BLaER1 treated with 17β-estradiol and CSF1 and Interleukin-3, amounts not matched to agents 10 nM and 100 nM (cell line): ENCODE measurements at regions not wholly inside any gene's neighbourhood (a gene's known extent, or its start where the extent isn't known, plus 50 kb on each side); places are given as distances from the start of the nearest gene placed in this dataset.

Source experiments
- H3K27ac ChIP-seq, 11 experiments: shearing (Covaris generic); formaldehyde crosslinking; 2 replicates each; pipeline ENCODE4 v1.8.1; 2022
- H3K27me3 ChIP-seq, 11 experiments: shearing (Covaris generic); formaldehyde crosslinking; 2 replicates each; pipeline ENCODE4 v1.8.1; 2022
- H3K36me3 ChIP-seq, 11 experiments: shearing (Covaris generic); formaldehyde crosslinking; 2 replicates each; pipeline ENCODE4 v1.8.1; 2022
- H3K4me1 ChIP-seq, 10 experiments: shearing (Covaris generic); formaldehyde crosslinking; 2 replicates each; pipeline ENCODE4 v1.8.1; 2022
- H3K4me2 ChIP-seq, 11 experiments: shearing (Covaris generic); formaldehyde crosslinking; 2 replicates each; pipeline ENCODE4 v1.8.1; 2022
- H3K4me3 ChIP-seq, 10 experiments: shearing (Covaris generic); formaldehyde crosslinking; 2 replicates each; pipeline ENCODE4 v1.8.1; 2022
- H3K9ac ChIP-seq, 11 experiments: shearing (Covaris generic); formaldehyde crosslinking; 2 replicates each; pipeline ENCODE4 v1.8.1; 2022
- H3K9me3 ChIP-seq, 11 experiments: shearing (Covaris generic); formaldehyde crosslinking; replicated peaks in 1 of 11; 2 replicates each; pipeline ENCODE4 v1.8.1; 2022
- H4K20me1 ChIP-seq, 11 experiments: shearing (Covaris generic); formaldehyde crosslinking; 2 replicates each; pipeline ENCODE4 v1.8.1; 2022
- Cebpa-rat ChIP-seq, 11 experiments: shearing (Covaris generic); IDR thresholded peaks; 2 replicates each; pipeline ENCODE4 v1.8.1; 2022

DNA sequence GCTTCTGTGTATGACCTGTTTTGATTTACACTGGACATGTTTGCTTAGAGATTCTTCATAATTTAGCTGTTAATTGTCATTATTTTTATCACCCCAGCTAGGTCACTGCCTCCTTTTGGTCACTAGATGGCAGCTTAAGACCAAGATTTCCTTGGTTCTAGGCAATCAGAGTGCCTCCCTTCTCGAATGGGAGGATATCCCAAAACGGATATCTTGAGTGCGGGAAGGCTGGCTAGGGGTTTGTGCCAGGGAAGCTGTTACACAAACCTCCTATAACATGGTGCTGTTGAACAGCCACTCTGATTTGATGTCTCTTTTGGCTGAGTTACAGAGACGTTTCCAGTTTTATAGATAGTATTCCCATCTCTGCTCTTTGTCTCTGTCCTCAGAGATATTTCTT is 283.5 kb downstream of the S1PR1 start:
- Histone ChIP-seq H3K27me3 (no peaks in the 10 kb centered on the region), H3K4me3 (no peak overlapping the region), H3K27ac (no peak overlapping the region), H3K9me3 (peaks cover 16 to 45% (median 25%) of the 10 kb centered on the region in 11 experiments), H4K20me1 (no peaks in the 10 kb centered on the region), H3K36me3 (no peaks in the 10 kb centered on the region), H3K4me2 (no peak overlapping the region), H3K4me1 (no peaks in the 10 kb centered on the region), H3K9ac (no peak overlapping the region)
- no peak for TF ChIP-seq Cebpa-rat (IDR thresholded peaks at IDR 0.05)

DNA sequence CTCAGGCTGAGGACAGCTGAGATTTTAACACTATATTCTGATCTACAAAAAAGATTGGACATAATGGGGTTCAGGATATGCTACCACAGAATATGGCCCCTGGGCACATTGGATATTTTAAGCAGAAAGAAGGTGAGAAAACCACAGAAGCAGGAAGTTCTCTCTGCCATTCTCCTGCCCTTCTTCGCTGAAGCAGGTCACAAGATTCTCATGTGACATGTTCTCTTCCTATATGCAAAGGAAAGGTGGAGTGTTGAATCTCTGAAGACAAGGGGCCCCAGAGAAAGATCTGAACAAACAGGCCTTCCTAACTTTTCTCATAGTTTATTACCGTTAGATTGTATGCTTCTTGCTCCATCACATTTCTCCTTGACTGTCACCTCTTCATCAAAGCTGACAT is 285.7 kb downstream of the S1PR1 start:
- Histone ChIP-seq H3K27ac (no peak overlapping the region), H3K9ac (no peak overlapping the region), H4K20me1 (no peaks in the 10 kb centered on the region), H3K4me1 (no peaks in the 10 kb centered on the region), H3K4me2 (no peak overlapping the region), H3K9me3 (peaks cover 0 to 25% (median 7%) of the 10 kb centered on the region in 11 experiments; a peak in 11 of 22 replicates), H3K36me3 (no peaks in the 10 kb centered on the region), H3K4me3 (no peak overlapping the region), H3K27me3 (no peaks in the 10 kb centered on the region)
- no peak for TF ChIP-seq Cebpa-rat (IDR thresholded peaks at IDR 0.05)

DNA sequence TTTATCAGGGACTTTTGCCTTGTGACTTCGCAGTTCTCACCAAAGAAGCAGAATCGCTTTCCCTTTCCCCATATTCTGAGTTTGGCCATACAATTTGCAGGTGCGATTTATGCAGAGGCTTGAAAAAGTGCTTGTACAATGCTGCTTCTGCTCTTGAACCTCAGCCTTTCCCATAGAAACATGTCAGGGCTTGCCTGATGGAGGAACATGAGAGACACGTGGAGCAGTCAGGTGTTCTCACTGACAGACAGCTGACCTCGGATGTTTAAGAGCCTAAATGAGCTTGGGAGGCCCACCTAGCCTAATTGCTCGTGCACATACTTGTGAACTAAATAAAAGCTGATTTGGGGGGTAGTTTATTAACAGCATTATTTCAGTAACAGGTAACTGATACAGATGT is 290.0 kb downstream of the S1PR1 start:
- H3K4me1 ChIP-seq: peaks cover 0 to 8% (median 3%) of the 10 kb centered on the region in 10 experiments; a peak in 5 of 20 replicates

DNA sequence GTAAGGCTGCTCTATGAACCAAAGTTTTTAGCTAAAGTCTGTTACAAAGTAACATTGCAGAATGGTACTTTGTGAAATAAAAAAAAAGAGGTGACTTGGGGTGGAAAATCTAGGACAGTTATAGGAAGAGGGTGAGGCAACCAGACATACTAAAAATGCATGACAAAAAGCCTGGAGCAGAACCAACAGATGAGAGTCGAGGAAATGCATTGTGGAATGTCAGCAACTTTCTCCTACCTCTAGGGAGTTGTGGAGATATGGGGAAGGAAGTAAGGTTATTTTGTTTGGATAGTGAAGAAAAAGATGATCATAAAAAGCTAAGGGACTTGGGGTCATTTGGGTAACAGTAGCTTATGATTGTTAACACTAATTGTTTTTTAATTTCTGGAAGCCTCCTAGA is 295.6 kb downstream of the S1PR1 start:
- Histone ChIP-seq H3K4me3 (no peak overlapping the region), H3K27me3 (no peaks in the 10 kb centered on the region)
- TF ChIP-seq Cebpa-rat (IDR thresholded peaks at IDR 0.05): no peak

More for the DNA sequence above, 290.0 kb downstream of the S1PR1 start:
- Histone ChIP-seq H3K4me2 (no peak overlapping the region), H3K27ac (no peak overlapping the region), H3K4me3 (no peak overlapping the region), H3K27me3 (no peaks in the 10 kb centered on the region), H3K36me3 (0 out of 22 replicates have a peak, but pooled peaks cover 0 to 3% (median 0%) of the 10 kb centered on the region in 11 experiments), H4K20me1 (no peaks in the 10 kb centered on the region), H3K9ac (no peak overlapping the region), H3K9me3 (peaks cover 9 to 14% (median 11%) of the 10 kb centered on the region in 11 experiments; a peak in 20 of 22 replicates)
- no peak for TF ChIP-seq Cebpa-rat (IDR thresholded peaks at IDR 0.05)

DNA sequence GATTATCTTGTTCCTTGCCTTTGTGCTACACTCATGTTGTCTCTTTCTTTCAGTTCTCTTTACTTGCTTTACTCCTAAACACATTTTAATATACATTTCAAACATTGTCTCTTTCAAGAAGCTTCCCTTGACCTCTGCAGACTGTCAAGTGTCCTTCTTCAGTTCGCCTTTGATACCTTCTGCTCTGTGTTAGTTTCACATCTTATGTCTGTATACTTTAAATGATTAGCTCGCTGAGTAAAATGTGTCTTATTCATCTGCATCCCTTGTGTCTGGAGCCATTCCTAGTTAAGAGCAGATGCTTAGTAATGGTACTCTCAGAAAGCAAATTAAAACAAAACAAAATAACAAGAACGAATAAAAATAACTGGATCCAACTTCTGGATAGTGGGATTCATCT is 303.3 kb downstream of the S1PR1 start:
- no peak overlapping the region for H3K9ac ChIP-seq
- H3K27me3 ChIP-seq: no peaks in the 10 kb centered on the region
- no peaks in the 10 kb centered on the region for H4K20me1 ChIP-seq
- no peak overlapping the region for H3K4me2 ChIP-seq
- H3K9me3 ChIP-seq: peaks cover 0 to 15% (median 8%) of the 10 kb centered on the region in 11 experiments; a peak in 9 of 22 replicates
- TF ChIP-seq Cebpa-rat (IDR thresholded peaks at IDR 0.05): no peak
- no peak overlapping the region for H3K27ac ChIP-seq
- no peaks in the 10 kb centered on the region for H3K4me1 ChIP-seq
- H3K4me3 ChIP-seq: no peak overlapping the region
- H3K36me3 ChIP-seq: no peaks in the 10 kb centered on the region

More for the DNA sequence above, 295.6 kb downstream of the S1PR1 start:
- Histone ChIP-seq H3K4me1 (peaks cover 0 to 16% (median 10%) of the 10 kb centered on the region in 10 experiments; a peak in 14 of 20 replicates), H3K9me3 (peaks cover 9 to 20% (median 16%) of the 10 kb centered on the region in 11 experiments; a peak in 21 of 22 replicates), H3K36me3 (0 out of 22 replicates have a peak, but pooled peaks cover 0 to 3% (median 0%) of the 10 kb centered on the region in 11 experiments), H4K20me1 (no peaks in the 10 kb centered on the region), H3K27ac (no peak overlapping the region), H3K9ac (no peak overlapping the region), H3K4me2 (peak overlapping the region in 9 of 11 experiments; percentile 6 to 36 (median 22); a peak in 13 of 22 replicates)

DNA sequence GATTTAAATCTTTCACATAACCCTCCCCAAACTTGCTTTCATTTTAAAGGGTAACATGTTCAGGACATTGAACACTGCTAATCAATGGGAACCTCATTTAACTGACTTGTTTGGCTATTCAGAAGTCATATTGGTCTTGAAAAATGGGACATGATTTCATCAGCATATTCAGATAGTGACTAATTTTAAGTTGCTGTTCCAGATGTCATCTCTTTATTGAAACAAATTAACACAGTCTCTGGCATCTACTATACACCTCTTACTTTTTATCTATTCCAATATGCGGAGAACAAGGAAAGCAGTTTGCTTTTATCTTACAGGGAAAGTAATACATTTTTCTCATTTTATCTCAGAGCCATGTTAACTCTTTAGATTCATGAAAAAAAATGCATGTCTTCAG is 310.1 kb downstream of the S1PR1 start:
- Histone ChIP-seq H3K27me3 (no peaks in the 10 kb centered on the region), H3K4me3 (no peak overlapping the region), H3K9ac (no peak overlapping the region), H3K4me1 (no peaks in the 10 kb centered on the region), H3K4me2 (no peak overlapping the region), H3K27ac (no peak overlapping the region), H3K36me3 (no peaks in the 10 kb centered on the region), H3K9me3 (no peaks in the 10 kb centered on the region), H4K20me1 (no peaks in the 10 kb centered on the region)
- no peak for TF ChIP-seq Cebpa-rat (IDR thresholded peaks at IDR 0.05)

DNA sequence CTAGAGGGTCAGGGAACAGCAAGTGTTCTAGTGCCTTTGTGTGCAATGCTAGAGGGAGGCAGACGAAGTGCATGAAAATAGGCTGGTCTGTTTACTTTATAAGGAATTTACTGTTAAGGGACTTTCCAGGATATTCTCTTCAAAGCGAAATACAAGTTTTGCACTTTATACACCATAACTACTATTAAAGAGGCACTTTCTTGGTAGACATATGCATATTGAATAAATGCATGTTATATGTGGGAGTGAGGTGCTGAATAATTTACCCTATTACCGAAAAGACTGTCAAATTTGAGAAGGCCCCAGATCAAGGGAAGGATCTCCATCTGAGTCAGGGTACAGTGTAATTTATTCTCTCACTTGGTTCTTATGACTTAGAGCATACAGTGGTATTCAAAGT is 310.5 kb downstream of the S1PR1 start:
- Histone ChIP-seq H3K9me3 (no peaks in the 10 kb centered on the region), H3K27ac (no peak overlapping the region), H3K9ac (no peak overlapping the region), H4K20me1 (no peaks in the 10 kb centered on the region), H3K4me3 (no peak overlapping the region), H3K4me2 (no peak overlapping the region), H3K4me1 (no peaks in the 10 kb centered on the region), H3K27me3 (no peaks in the 10 kb centered on the region), H3K36me3 (no peaks in the 10 kb centered on the region)
- TF ChIP-seq Cebpa-rat (IDR thresholded peaks at IDR 0.05): no peak

DNA sequence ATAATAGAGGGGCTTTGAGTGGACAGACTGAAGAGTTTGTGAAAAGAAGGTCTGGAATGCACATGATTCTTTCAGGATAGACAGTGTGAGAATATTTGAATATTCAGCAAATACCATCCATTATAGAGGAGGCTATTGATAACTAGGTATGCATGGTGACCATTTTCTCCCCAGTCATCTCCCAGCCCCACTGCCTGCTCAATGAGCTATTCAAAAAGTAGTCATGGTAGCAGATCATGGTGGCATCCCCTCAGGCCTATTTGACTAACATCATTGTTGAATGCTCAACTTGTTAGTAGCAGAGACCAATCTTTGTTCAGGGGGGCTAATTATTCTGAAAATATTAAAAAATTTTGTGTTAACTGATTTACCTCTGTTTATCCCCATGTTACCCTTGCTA is 311.6 kb downstream of the S1PR1 start:
- no peak overlapping the region for H3K4me3 ChIP-seq
- H3K9me3 ChIP-seq: no peaks in the 10 kb centered on the region
- H3K36me3 ChIP-seq: no peaks in the 10 kb centered on the region
- no peaks in the 10 kb centered on the region for H4K20me1 ChIP-seq
- H3K27ac ChIP-seq: no peak overlapping the region
- H3K27me3 ChIP-seq: no peaks in the 10 kb centered on the region
- no peak overlapping the region for H3K9ac ChIP-seq
- no peaks in the 10 kb centered on the region for H3K4me1 ChIP-seq
- H3K4me2 ChIP-seq: no peak overlapping the region
- TF ChIP-seq Cebpa-rat (IDR thresholded peaks at IDR 0.05): no peak

DNA sequence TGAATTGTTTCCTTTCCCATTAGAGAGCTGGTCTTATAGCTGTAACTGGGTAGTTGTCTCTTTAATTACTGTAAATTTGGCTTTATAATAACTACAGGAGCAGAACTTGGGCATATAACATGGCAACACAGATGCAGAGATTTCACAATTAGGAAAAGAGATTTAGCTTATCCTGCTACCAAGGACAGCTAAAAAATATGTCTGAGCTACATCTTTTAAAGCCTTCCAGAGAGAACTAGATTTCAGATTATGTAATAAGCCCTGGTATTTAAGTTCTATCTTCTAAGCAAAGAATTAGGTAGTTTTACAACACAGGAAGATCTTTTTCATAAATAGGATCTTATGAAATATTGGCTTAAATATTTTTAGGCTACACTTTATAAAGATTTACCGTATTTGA is 313.8 kb downstream of the S1PR1 start:
- H3K27me3 ChIP-seq: no peaks in the 10 kb centered on the region
- H3K4me1 ChIP-seq: no peaks in the 10 kb centered on the region
- no peak overlapping the region for H3K4me3 ChIP-seq
- H4K20me1 ChIP-seq: no peaks in the 10 kb centered on the region
- H3K36me3 ChIP-seq: no peaks in the 10 kb centered on the region
- TF ChIP-seq Cebpa-rat (IDR thresholded peaks at IDR 0.05): no peak
- H3K9me3 ChIP-seq: peaks cover 10 to 15% (median 14%) of the 10 kb centered on the region in 11 experiments; a peak in 18 of 22 replicates
- no peak overlapping the region for H3K27ac ChIP-seq
- no peak overlapping the region for H3K4me2 ChIP-seq
- no peak overlapping the region for H3K9ac ChIP-seq

DNA sequence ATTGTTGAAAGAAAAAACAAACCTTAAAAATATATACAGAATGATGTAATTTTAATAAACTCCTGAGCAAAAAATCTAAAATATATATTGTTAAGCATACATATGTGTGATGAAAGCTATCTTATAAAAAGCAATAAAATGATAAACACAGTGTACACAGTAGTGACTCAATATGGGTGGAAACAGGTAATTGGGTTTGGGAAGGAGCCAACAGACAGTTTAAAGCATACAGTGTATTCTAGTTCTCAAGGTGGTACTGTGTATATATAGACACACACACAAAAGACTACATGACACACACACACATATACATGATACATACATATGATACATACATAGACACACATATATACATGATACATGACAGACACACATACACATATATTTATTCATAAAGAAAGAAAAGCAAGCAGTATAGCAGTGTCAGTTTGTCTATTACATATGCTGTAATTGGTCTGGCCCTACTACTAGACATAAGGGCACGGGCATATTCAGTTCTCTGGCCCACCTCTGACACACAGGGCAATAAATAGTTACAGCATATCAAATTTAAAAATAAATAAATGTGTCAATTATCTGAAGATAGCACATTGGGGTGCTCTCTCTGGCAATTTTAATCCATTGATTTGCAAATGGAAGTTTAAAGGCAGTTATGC is 330.2 kb downstream of the S1PR1 start:
- H4K20me1 ChIP-seq: no peaks in the 10 kb centered on the region
- no peak overlapping the region for H3K4me3 ChIP-seq
- H3K27me3 ChIP-seq: no peaks in the 10 kb centered on the region
- TF ChIP-seq Cebpa-rat (IDR thresholded peaks at IDR 0.05): no peak
- no peak overlapping the region for H3K27ac ChIP-seq
- no peaks in the 10 kb centered on the region for H3K36me3 ChIP-seq
- peaks cover 7 to 14% (median 12%) of the 10 kb centered on the region in 11 experiments; a peak in 18 of 22 replicates for H3K9me3 ChIP-seq
- H3K4me1 ChIP-seq: no peaks in the 10 kb centered on the region
- no peak overlapping the region for H3K4me2 ChIP-seq
- no peak overlapping the region for H3K9ac ChIP-seq
